HS-5 (cell line): ENCODE measurements at regions not wholly inside any gene's neighbourhood (a gene's known extent, or its start where the extent isn't known, plus 50 kb on each side); places are given as distances from the start of the nearest gene placed in this dataset.

ENCODE experiments used
- DNase-seq: peaks from one replicate; pipeline ENCODE4 v3.0.0-alpha.2; 2012; ENCODE audit warnings: low read depth

GRCh38 chr11:96614101-96614500 lies 224.3 kb downstream of the JRKL start:
- no peak for DNase-seq

- no peak for DNase-seq
Observed at GRCh38 chr11:96614846-96615245, 225.0 kb downstream of the JRKL start.

- DNase-seq = no peak
Observed at GRCh38 chr11:96620464-96621044, 230.7 kb downstream of the JRKL start.

- DNase-seq = no peak
Observed at GRCh38 chr11:96621161-96621560, 231.3 kb downstream of the JRKL start.

- no peak for DNase-seq
Observed at GRCh38 chr11:96622026-96622634, 232.3 kb downstream of the JRKL start.

- no peak for DNase-seq
Observed at GRCh38 chr11:96624126-96624525, 234.3 kb downstream of the JRKL start.

- no peak for DNase-seq
Observed at GRCh38 chr11:96627376-96627775, 237.6 kb downstream of the JRKL start.

GRCh38 chr11:96635655-96636054 lies 245.8 kb downstream of the JRKL start:
- DNase-seq = no peak

- no peak for DNase-seq
Observed at GRCh38 chr11:96641261-96641660, 251.4 kb downstream of the JRKL start.

- no peak for DNase-seq
Observed at GRCh38 chr11:96642583-96642982, 252.8 kb downstream of the JRKL start.

- DNase-seq = no peak
Observed at GRCh38 chr11:96643173-96643572, 253.4 kb downstream of the JRKL start.

- no peak for DNase-seq
Observed at GRCh38 chr11:96647621-96648020, 257.8 kb downstream of the JRKL start.

GRCh38 chr11:96648991-96649390 lies 259.2 kb downstream of the JRKL start:
- no peak for DNase-seq

- no peak for DNase-seq
Observed at GRCh38 chr11:96652516-96652915, 262.7 kb downstream of the JRKL start.

GRCh38 chr11:96655474-96655873 lies 265.7 kb downstream of the JRKL start:
- no peak for DNase-seq

- DNase-seq = no peak
Observed at GRCh38 chr11:96658436-96658835, 268.6 kb downstream of the JRKL start.

- no peak for DNase-seq
Observed at GRCh38 chr11:96664110-96664509, 274.3 kb downstream of the JRKL start.

GRCh38 chr11:96680211-96681018 lies 290.6 kb downstream of the JRKL start:
- no peak for DNase-seq

GRCh38 chr11:96681019-96681716 lies 291.4 kb downstream of the JRKL start:
- no peak for DNase-seq

GRCh38 chr11:96694338-96694737 lies 304.5 kb downstream of the JRKL start:
- DNase-seq = no peak

GRCh38 chr11:96696731-96697130 lies 306.9 kb downstream of the JRKL start:
- DNase-seq = no peak

- no peak for DNase-seq
Observed at GRCh38 chr11:96697466-96697865, 307.7 kb downstream of the JRKL start.

- no peak for DNase-seq
Observed at GRCh38 chr11:96704847-96705246, 315.0 kb downstream of the JRKL start.
